SK-N-SH treated with all-trans-retinoic acid at 6 μM for 48 hours (cell line): ENCODE measurements at regions not wholly inside any gene's neighbourhood (a gene's known extent, or its start where the extent isn't known, plus 50 kb on each side); places are given as distances from the start of the nearest gene placed in this dataset.

Experiments used
- ATAC-seq: fragments of 200-7000 bp; cut with Tn5 transposase; 3 replicates; pipeline ENCODE4 v1.9.1; 2020; ENCODE audit warnings: mild to moderate bottlenecking, moderate library complexity
- ARNTL ChIP-seq: fragments of 450-650 bp; formaldehyde crosslinking; IDR thresholded peaks from 2 replicates; pipeline ENCODE4 v1.5.0; 2020; ENCODE audit warnings: low read depth, mild to moderate bottlenecking, moderate library complexity, borderline replicate concordance
- BACH2 ChIP-seq: fragments of 250-450 bp; sonication (Bioruptor Pico); IDR thresholded peaks from 2 replicates; pipeline ENCODE4 v1.9.0; 2021; ENCODE audit warnings: mild to moderate bottlenecking, borderline replicate concordance
- CREB5 ChIP-seq: fragments of 250-450 bp; sonication (Bioruptor Pico); IDR thresholded peaks from 2 replicates; pipeline ENCODE4 v1.5.1; 2020; ENCODE audit warnings: low read depth, mild to moderate bottlenecking, moderate library complexity
- CSRNP3 ChIP-seq: fragments of 250-450 bp; sonication (Bioruptor Pico); IDR thresholded peaks from 2 replicates; pipeline ENCODE4 v1.5.1; 2021; ENCODE audit warnings: mild to moderate bottlenecking, moderate library complexity
- ESRRG ChIP-seq: fragments of 250-450 bp; sonication (Bioruptor Pico); IDR thresholded peaks from 2 replicates; pipeline ENCODE4 v1.6.1; 2021; ENCODE audit warnings: mild to moderate bottlenecking
- GLIS3 ChIP-seq: fragments of 250-450 bp; sonication (Bioruptor Pico); IDR thresholded peaks from 2 replicates; pipeline ENCODE4 v1.5.0; 2020; ENCODE audit warnings: mild to moderate bottlenecking, moderate library complexity
- ISL1 ChIP-seq: fragments of 250-450 bp; sonication (Bioruptor Pico); IDR thresholded peaks from 2 replicates; pipeline ENCODE4 v2.1.2; 2022; ENCODE audit warnings: mild to moderate bottlenecking, moderate library complexity
- OSR1 ChIP-seq: fragments of 250-450 bp; sonication (Bioruptor Pico); IDR thresholded peaks from 2 replicates; pipeline ENCODE4 v1.8.0; 2022; ENCODE audit warnings: moderate library complexity, mild to moderate bottlenecking, inconsistent platforms
- PATZ1 ChIP-seq: fragments of 250-450 bp; sonication (Bioruptor Pico); IDR thresholded peaks from 2 replicates; pipeline ENCODE4 v1.8.0; 2020; ENCODE audit warnings: mild to moderate bottlenecking, moderate library complexity, borderline replicate concordance
- PPARA ChIP-seq: fragments of 250-450 bp; sonication (Bioruptor Pico); IDR thresholded peaks from 2 replicates; pipeline ENCODE4 v1.5.0; 2020; ENCODE audit warnings: mild to moderate bottlenecking, borderline replicate concordance
- RARB ChIP-seq: fragments of 250-450 bp; sonication (Bioruptor Pico); IDR thresholded peaks from 2 replicates; pipeline ENCODE4 v1.8.0; 2021; ENCODE audit warnings: mild to moderate bottlenecking, moderate library complexity
- SNAI2 ChIP-seq: fragments of 250-450 bp; sonication (Bioruptor Pico); IDR thresholded peaks from 2 replicates; pipeline ENCODE4 v1.5.0; 2020; ENCODE audit warnings: mild to moderate bottlenecking, moderate library complexity
- TCF4 ChIP-seq: fragments of 250-450 bp; sonication (Bioruptor Pico); IDR thresholded peaks from 2 replicates; pipeline ENCODE4 v1.8.0; 2021; ENCODE audit warnings: mild to moderate bottlenecking, moderate library complexity, borderline replicate concordance
- TOX ChIP-seq: fragments of 250-450 bp; sonication (Bioruptor Pico); IDR thresholded peaks from 2 replicates; pipeline ENCODE4 v1.8.0; 2021; ENCODE audit warnings: mild to moderate bottlenecking, moderate library complexity, borderline replicate concordance
- TSHZ2 ChIP-seq: fragments of 250-450 bp; sonication (Bioruptor Pico); IDR thresholded peaks from 2 replicates; pipeline ENCODE4 v1.5.0; 2020; ENCODE audit warnings: mild to moderate bottlenecking, moderate library complexity
- ZC3H10 ChIP-seq: fragments of 250-450 bp; sonication (Bioruptor Pico); IDR thresholded peaks from 2 replicates; pipeline ENCODE4 v1.5.1; 2021; ENCODE audit warnings: mild to moderate bottlenecking, moderate library complexity
- ZFP3 ChIP-seq: fragments of 250-450 bp; sonication (Bioruptor Pico); IDR thresholded peaks from 2 replicates; pipeline ENCODE4 v1.5.0; 2020; ENCODE audit warnings: mild to moderate bottlenecking, moderate library complexity
- ZFP30 ChIP-seq: fragments of 450-650 bp; formaldehyde crosslinking; IDR thresholded peaks from 2 replicates; pipeline ENCODE4 v1.5.0; 2022; ENCODE audit warnings: mild to moderate bottlenecking, moderate library complexity
- ZNF565 ChIP-seq: fragments of 450-650 bp; formaldehyde crosslinking; conservative IDR thresholded peaks from 2 replicates; pipeline ENCODE4 v1.5.0; 2020; ENCODE audit warnings: low read depth, mild to moderate bottlenecking, moderate library complexity
- ZNF70 ChIP-seq: fragments of 450-650 bp; formaldehyde crosslinking; IDR thresholded peaks from 2 replicates; pipeline ENCODE4 v1.5.0; 2020; ENCODE audit warnings: mild to moderate bottlenecking, moderate library complexity
- ZNF8 ChIP-seq: fragments of 450-650 bp; formaldehyde crosslinking; IDR thresholded peaks from 2 replicates; pipeline ENCODE4 v1.5.0; 2020; ENCODE audit warnings: mild to moderate bottlenecking, moderate library complexity

GRCh38 chr13:44746690-44747089 lies 170.6 kb upstream of the TSC22D1 start:
- no peak for TF ChIP-seq BACH2
- no peak for TF ChIP-seq ZFP30 (CRISPR knock-in tag)
- TF ChIP-seq ARNTL (CRISPR knock-in tag): no peak
- TF ChIP-seq TOX (CRISPR knock-in tag): no peak
- TF ChIP-seq RARB (CRISPR knock-in tag): no peak
- TF ChIP-seq ZNF70 (CRISPR knock-in tag): no peak
- no peak for TF ChIP-seq PPARA (CRISPR knock-in tag)
- TF ChIP-seq ZFP3 (CRISPR knock-in tag): no peak
- no peak for TF ChIP-seq CSRNP3 (CRISPR knock-in tag)
- TF ChIP-seq TSHZ2 (CRISPR knock-in tag): no peak
- TF ChIP-seq GLIS3 (CRISPR knock-in tag): no peak
- no peak for TF ChIP-seq ZNF565 (CRISPR knock-in tag)
- no peak; the same call in 2 of the 3 replicates for ATAC-seq

- no peak for TF ChIP-seq SNAI2
- TF ChIP-seq PATZ1 (CRISPR knock-in tag): no peak
- no peak for ATAC-seq
Measured at GRCh38 chr13:44744880-44745633, 168.9 kb upstream of the TSC22D1 start.

- no peak for TF ChIP-seq ESRRG (CRISPR knock-in tag)
- TF ChIP-seq ZNF565 (CRISPR knock-in tag): no peak
- no peak for TF ChIP-seq PATZ1 (CRISPR knock-in tag)
- no peak for TF ChIP-seq OSR1 (CRISPR knock-in tag)
- TF ChIP-seq CREB5 (CRISPR knock-in tag): no peak
- no peak for TF ChIP-seq ZFP3 (CRISPR knock-in tag)
- no peak for TF ChIP-seq TSHZ2 (CRISPR knock-in tag)
- TF ChIP-seq TOX (CRISPR knock-in tag): no peak
- no peak for TF ChIP-seq ZNF70 (CRISPR knock-in tag)
- TF ChIP-seq RARB (CRISPR knock-in tag): no peak
- no peak for TF ChIP-seq ISL1 (CRISPR knock-in tag)
- no peak for TF ChIP-seq ZC3H10
- no peak for TF ChIP-seq ZNF8
- TF ChIP-seq TCF4 (CRISPR knock-in tag): no peak
- no peak for TF ChIP-seq ARNTL (CRISPR knock-in tag)
- ATAC-seq: no peak
Measured at GRCh38 chr13:44739539-44739938, 163.4 kb upstream of the TSC22D1 start.
